ENCODE measurements at regions not wholly inside any gene's neighbourhood (a gene's known extent, or its start where the extent isn't known, plus 50 kb on each side); places are given as distances from the start of the nearest gene placed in this dataset.

DNA sequence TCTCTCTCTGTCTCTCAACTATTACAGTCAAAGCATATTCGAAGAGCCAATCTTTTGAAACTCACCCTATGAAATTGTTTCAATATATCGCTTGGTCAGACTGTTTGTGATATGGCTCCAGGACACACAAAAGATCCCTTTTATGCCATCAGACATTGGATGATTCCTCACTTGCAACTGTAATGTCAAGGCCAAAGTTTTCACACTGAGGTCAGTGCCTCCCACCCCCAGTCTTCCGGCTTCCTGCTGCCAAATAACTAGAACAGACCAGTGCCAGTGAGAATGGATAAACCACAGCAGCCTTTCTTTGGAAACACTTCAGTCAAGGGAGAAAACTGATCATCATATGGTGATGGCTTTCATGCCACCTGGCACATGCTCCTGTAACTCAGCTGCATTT, 321.9 kb upstream of the ZFHX3 start:
- TF ChIP-seq, protein P1, sequence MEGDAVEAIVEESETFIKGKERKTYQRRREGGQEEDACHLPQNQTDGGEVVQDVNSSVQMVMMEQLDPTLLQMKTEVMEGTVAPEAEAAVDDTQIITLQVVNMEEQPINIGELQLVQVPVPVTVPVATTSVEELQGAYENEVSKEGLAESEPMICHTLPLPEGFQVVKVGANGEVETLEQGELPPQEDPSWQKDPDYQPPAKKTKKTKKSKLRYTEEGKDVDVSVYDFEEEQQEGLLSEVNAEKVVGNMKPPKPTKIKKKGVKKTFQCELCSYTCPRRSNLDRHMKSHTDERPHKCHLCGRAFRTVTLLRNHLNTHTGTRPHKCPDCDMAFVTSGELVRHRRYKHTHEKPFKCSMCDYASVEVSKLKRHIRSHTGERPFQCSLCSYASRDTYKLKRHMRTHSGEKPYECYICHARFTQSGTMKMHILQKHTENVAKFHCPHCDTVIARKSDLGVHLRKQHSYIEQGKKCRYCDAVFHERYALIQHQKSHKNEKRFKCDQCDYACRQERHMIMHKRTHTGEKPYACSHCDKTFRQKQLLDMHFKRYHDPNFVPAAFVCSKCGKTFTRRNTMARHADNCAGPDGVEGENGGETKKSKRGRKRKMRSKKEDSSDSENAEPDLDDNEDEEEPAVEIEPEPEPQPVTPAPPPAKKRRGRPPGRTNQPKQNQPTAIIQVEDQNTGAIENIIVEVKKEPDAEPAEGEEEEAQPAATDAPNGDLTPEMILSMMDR (IDR thresholded peaks at IDR 0.05; ENCODE audit: low read length) = no peak
- TF ChIP-seq EZH2 (IDR thresholded peaks at IDR 0.05; ENCODE audit: borderline replicate concordance, low read length) = no peak
